Ishikawa (cell line): ENCODE measurements at regions not wholly inside any gene's neighbourhood (a gene's known extent, or its start where the extent isn't known, plus 50 kb on each side); places are given as distances from the start of the nearest gene placed in this dataset.

Source experiments
- CEBPB ChIP-seq: IDR thresholded peaks from 2 replicates; pipeline ENCODE4 v1.6.1; 2012
- CREB1 ChIP-seq: IDR thresholded peaks from 2 replicates; pipeline ENCODE4 v1.6.1; 2012; ENCODE audit warnings: low read depth
- EGR1 ChIP-seq: IDR thresholded peaks from 2 replicates; pipeline ENCODE4 v1.6.1; 2012
- EP300 ChIP-seq: IDR thresholded peaks from 2 replicates; pipeline ENCODE4 v1.6.1; 2012; ENCODE audit warnings: borderline replicate concordance
- FOXM1 ChIP-seq: IDR thresholded peaks from 2 replicates; pipeline ENCODE4 v1.6.1; 2012; ENCODE audit warnings: low read depth, borderline replicate concordance
- NFIC ChIP-seq: IDR thresholded peaks from 2 replicates; pipeline ENCODE4 v1.6.1; 2012
- RAD21 ChIP-seq: IDR thresholded peaks from 2 replicates; pipeline ENCODE4 v1.6.1; 2012; ENCODE audit warnings: low read depth
- TAF1 ChIP-seq: IDR thresholded peaks from 2 replicates; pipeline ENCODE4 v1.6.1; 2012; ENCODE audit warnings: low read depth, mild to moderate bottlenecking
- TCF12 ChIP-seq: IDR thresholded peaks from 2 replicates; pipeline ENCODE4 v1.6.1; 2012; ENCODE audit warnings: low read depth
- TEAD4 ChIP-seq: IDR thresholded peaks from 2 replicates; pipeline ENCODE4 v1.6.1; 2012
- YY1 ChIP-seq: IDR thresholded peaks from 2 replicates; pipeline ENCODE4 v1.6.1; 2012; ENCODE audit warnings: low read depth
- ZBTB7A ChIP-seq: IDR thresholded peaks from 2 replicates; pipeline ENCODE4 v1.6.1; 2012; ENCODE audit warnings: low read depth
- TF ChIP-seq, protein P1 (sequence below): IDR thresholded peaks from 2 replicates; pipeline ENCODE4 v1.6.1; 2012
- TF ChIP-seq, protein P2 (sequence below): IDR thresholded peaks from 2 replicates; pipeline ENCODE4 v1.6.1; 2012
- TF ChIP-seq, protein P3 (sequence below): IDR thresholded peaks from 2 replicates; pipeline ENCODE4 v1.6.1; 2012; ENCODE audit warnings: low read depth, mild to moderate bottlenecking

DNA sequence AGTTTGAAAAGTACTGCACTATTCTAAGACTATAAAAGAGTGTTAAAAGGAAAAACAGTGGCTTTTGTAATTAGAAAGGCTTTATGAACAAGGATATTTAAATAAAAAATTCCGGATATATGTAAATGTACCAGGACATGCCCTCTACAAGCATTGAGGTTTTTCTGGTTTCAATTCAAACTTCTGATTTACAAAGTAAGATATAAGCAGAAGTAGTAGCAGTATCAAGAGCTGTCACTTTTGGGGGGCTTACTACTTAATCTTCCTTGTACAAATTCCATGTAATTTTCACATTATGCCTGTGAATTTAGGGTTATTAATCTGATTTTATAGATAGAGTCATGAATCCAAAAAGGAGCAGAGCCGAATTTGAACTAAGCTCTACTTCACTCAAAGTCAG is 170.3 kb upstream of the ATP2B1 start:
- no peak for TF ChIP-seq EGR1
- TF ChIP-seq, protein P1, sequence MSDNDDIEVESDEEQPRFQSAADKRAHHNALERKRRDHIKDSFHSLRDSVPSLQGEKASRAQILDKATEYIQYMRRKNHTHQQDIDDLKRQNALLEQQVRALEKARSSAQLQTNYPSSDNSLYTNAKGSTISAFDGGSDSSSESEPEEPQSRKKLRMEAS = no peak
- no peak for TF ChIP-seq ZBTB7A
- no peak for TF ChIP-seq FOXM1
- TF ChIP-seq RAD21 = no peak
- TF ChIP-seq NFIC = no peak
- TF ChIP-seq TAF1 = no peak
- TF ChIP-seq TCF12 = no peak
- TF ChIP-seq CEBPB = no peak
- TF ChIP-seq YY1 = no peak
- TF ChIP-seq, protein P2, sequence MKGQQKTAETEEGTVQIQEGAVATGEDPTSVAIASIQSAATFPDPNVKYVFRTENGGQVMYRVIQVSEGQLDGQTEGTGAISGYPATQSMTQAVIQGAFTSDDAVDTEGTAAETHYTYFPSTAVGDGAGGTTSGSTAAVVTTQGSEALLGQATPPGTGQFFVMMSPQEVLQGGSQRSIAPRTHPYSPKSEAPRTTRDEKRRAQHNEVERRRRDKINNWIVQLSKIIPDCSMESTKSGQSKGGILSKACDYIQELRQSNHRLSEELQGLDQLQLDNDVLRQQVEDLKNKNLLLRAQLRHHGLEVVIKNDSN = no peak
- TF ChIP-seq CREB1 = no peak

DNA sequence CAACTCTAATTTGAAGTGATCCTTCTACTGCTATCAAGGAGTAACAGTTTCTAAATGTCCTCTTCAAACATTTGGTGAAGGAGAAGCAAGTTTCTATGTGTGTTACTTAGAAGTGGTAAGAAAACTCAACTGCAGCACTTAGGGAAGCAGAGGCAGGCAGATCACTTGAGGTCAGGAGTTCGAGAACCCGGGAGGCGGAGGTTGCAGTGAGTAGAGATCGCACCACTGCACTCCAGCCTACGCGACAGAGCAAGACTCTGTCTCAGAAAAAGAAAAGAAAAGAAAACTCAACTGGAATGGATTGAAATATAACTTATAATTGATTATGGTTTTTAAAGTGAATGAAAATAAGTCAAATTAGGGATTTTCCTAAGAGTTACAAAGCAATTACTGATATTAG is 169.7 kb upstream of the ATP2B1 start:
- TF ChIP-seq, protein P1 = no peak
- no peak for TF ChIP-seq RAD21
- TF ChIP-seq NFIC = no peak
- TF ChIP-seq ZBTB7A = no peak
- TF ChIP-seq, protein P3, sequence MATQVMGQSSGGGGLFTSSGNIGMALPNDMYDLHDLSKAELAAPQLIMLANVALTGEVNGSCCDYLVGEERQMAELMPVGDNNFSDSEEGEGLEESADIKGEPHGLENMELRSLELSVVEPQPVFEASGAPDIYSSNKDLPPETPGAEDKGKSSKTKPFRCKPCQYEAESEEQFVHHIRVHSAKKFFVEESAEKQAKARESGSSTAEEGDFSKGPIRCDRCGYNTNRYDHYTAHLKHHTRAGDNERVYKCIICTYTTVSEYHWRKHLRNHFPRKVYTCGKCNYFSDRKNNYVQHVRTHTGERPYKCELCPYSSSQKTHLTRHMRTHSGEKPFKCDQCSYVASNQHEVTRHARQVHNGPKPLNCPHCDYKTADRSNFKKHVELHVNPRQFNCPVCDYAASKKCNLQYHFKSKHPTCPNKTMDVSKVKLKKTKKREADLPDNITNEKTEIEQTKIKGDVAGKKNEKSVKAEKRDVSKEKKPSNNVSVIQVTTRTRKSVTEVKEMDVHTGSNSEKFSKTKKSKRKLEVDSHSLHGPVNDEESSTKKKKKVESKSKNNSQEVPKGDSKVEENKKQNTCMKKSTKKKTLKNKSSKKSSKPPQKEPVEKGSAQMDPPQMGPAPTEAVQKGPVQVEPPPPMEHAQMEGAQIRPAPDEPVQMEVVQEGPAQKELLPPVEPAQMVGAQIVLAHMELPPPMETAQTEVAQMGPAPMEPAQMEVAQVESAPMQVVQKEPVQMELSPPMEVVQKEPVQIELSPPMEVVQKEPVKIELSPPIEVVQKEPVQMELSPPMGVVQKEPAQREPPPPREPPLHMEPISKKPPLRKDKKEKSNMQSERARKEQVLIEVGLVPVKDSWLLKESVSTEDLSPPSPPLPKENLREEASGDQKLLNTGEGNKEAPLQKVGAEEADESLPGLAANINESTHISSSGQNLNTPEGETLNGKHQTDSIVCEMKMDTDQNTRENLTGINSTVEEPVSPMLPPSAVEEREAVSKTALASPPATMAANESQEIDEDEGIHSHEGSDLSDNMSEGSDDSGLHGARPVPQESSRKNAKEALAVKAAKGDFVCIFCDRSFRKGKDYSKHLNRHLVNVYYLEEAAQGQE = no peak
- no peak for TF ChIP-seq EP300
- TF ChIP-seq, protein P2 = no peak
- TF ChIP-seq CREB1 = no peak
- TF ChIP-seq CEBPB = no peak
- no peak for TF ChIP-seq TEAD4
- TF ChIP-seq YY1 = no peak
- no peak for TF ChIP-seq EGR1
- no peak for TF ChIP-seq TCF12

DNA sequence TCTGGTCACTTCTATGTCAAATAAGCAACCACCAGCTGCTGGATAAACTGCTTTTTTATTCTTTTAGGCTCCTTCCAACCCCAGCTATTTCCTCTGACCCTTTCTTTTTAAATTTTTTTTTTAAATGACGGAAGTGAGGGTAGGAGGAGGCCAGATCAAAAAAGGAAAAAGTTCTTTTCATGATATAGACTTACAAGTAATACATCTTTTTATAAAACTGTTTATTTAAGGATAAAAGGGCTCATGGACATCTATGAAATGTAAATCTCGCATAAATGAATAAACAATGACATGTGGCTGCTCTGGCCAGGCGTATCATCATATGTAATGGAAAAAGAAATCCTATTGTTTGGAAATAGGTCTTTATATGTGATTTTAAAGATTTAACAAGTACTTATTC is 169.0 kb upstream of the ATP2B1 start:
- no peak for TF ChIP-seq CREB1
- TF ChIP-seq YY1 = no peak
- TF ChIP-seq EGR1 = no peak
- TF ChIP-seq TEAD4 = no peak
- TF ChIP-seq, protein P2 = no peak
- TF ChIP-seq, protein P3 = no peak

DNA sequence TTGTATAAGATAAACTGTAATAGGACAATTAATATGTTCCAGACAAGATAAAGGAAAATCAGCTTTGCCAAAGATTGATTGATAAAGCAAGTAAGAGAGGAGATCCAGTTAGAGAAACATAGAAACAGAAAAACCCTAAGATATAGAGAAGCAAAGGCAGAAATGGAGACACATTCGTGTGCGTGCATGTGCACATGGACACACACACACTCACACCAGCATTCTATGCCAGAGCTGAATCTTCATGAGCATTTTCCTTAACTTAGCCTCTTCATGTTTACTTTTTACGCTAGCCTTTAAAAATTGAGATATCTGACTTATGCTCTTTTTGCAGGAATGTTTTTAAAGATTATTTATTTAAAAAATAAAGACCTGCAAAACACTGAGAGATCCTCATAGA is 168.5 kb upstream of the ATP2B1 start:
- TF ChIP-seq, protein P1 = no peak
- TF ChIP-seq, protein P2 = no peak
- TF ChIP-seq TCF12 (no peak), ZBTB7A (no peak), EP300 (no peak), YY1 (no peak), CEBPB (no peak), TAF1 (no peak), RAD21 (no peak), CREB1 (no peak), TEAD4 (no peak), EGR1 (no peak), FOXM1 (no peak), NFIC (no peak)
- TF ChIP-seq, protein P3 = no peak
